Renal cortical epithelial cell (primary cell): ENCODE measurements at regions not wholly inside any gene's neighbourhood (a gene's known extent, or its start where the extent isn't known, plus 50 kb on each side); places are given as distances from the start of the nearest gene placed in this dataset.
"Not testable (repeated sequence)": the region's sequence is repeated elsewhere in the genome, so short reads cannot be mapped to it uniquely, and the experiment has no call there.

Experiments
- DNase-seq: peaks from one replicate; pipeline ENCODE4 v3.0.0-alpha.2; 2011; ENCODE audit warnings: low read depth

- DNase-seq = no peak
These were observed 1018.8 kb upstream of the HS3ST1 start for GRCh38 chr4:12447451-12447850.

GRCh38 chr4:12446657-12447185, 1018.0 kb upstream of the HS3ST1 start:
- DNase-seq = no peak

GRCh38 chr4:12446256-12446655, 1017.6 kb upstream of the HS3ST1 start:
- DNase-seq = no peak

GRCh38 chr4:12445711-12446235, 1017.1 kb upstream of the HS3ST1 start:
- DNase-seq = no peak

GRCh38 chr4:12439633-12440305, 1011.1 kb upstream of the HS3ST1 start:
- peak; percentile 0 for DNase-seq

GRCh38 chr4:12431259-12431658, 1002.6 kb upstream of the HS3ST1 start:
- not testable (repeated sequence) for DNase-seq

GRCh38 chr4:12421364-12421763, 992.7 kb upstream of the HS3ST1 start:
- DNase-seq = no peak

- no peak for DNase-seq
These were observed 988.1 kb upstream of the HS3ST1 start for GRCh38 chr4:12416755-12417154.

- DNase-seq = no peak
These were observed 985.6 kb upstream of the HS3ST1 start for GRCh38 chr4:12414181-12414812.

GRCh38 chr4:12411072-12411471, 982.4 kb upstream of the HS3ST1 start:
- DNase-seq = peak; percentile 53

- peak; percentile 84 for DNase-seq
These were observed 981.0 kb upstream of the HS3ST1 start for GRCh38 chr4:12409507-12410190.

GRCh38 chr4:12408364-12408763, 979.7 kb upstream of the HS3ST1 start:
- DNase-seq = no peak

GRCh38 chr4:12403175-12403574, 974.5 kb upstream of the HS3ST1 start:
- no peak for DNase-seq

- DNase-seq = peak; percentile 19
These were observed 971.1 kb upstream of the HS3ST1 start for GRCh38 chr4:12399781-12400180.

GRCh38 chr4:12393631-12394262, 965.1 kb upstream of the HS3ST1 start:
- no peak for DNase-seq

GRCh38 chr4:12389604-12390003, 960.9 kb upstream of the HS3ST1 start:
- no peak for DNase-seq

- DNase-seq = no peak
These were observed 953.9 kb upstream of the HS3ST1 start for GRCh38 chr4:12382567-12382966.

- DNase-seq = no peak
These were observed 950.5 kb upstream of the HS3ST1 start for GRCh38 chr4:12379191-12379590.

GRCh38 chr4:12375805-12376204, 947.1 kb upstream of the HS3ST1 start:
- DNase-seq = no peak

GRCh38 chr4:12365869-12366268, 937.2 kb upstream of the HS3ST1 start:
- not testable (repeated sequence) for DNase-seq

- no peak for DNase-seq
These were observed 931.7 kb upstream of the HS3ST1 start for GRCh38 chr4:12360391-12360790.

GRCh38 chr4:12359420-12359819, 930.7 kb upstream of the HS3ST1 start:
- no peak for DNase-seq
